Nephron progenitor cell (in vitro differentiated cells): ENCODE measurements at regions not wholly inside any gene's neighbourhood (a gene's known extent, or its start where the extent isn't known, plus 50 kb on each side); places are given as distances from the start of the nearest gene placed in this dataset.

ENCODE experiments used
- DNase-seq: peaks from one replicate; pipeline ENCODE4 v3.0.0; 2021
- H3K27ac Mint-ChIP-seq: 2 replicates; pipeline ENCODE4 v1.8.0; 2021; ENCODE audit warnings: mild to moderate bottlenecking, moderate library complexity, mixed read lengths
- H3K27me3 Mint-ChIP-seq: 2 replicates; pipeline ENCODE4 v1.8.0; 2021; ENCODE audit warnings: mild to moderate bottlenecking, low read depth, mixed read lengths; ENCODE audit not compliant: poor library complexity
- H3K36me3 Mint-ChIP-seq: 2 replicates; pipeline ENCODE4 v1.8.0; 2021; ENCODE audit warnings: low read depth, mixed read lengths
- H3K4me1 Mint-ChIP-seq: 2 replicates; pipeline ENCODE4 v1.8.0; 2021; ENCODE audit warnings: mixed read lengths
- H3K4me3 Mint-ChIP-seq: 2 replicates; pipeline ENCODE4 v1.8.0; 2021; ENCODE audit warnings: mild to moderate bottlenecking, moderate library complexity, mixed read lengths
- H3K9me3 Mint-ChIP-seq: 2 replicates; pipeline ENCODE4 v1.8.0; 2021; ENCODE audit warnings: mild to moderate bottlenecking, moderate library complexity, mixed read lengths
- CTCF ChIP-seq: fragments of 200-600 bp; sonication (generic); IDR thresholded peaks from 2 replicates; pipeline ENCODE4 v1.5.0; 2021; ENCODE audit warnings: antibody characterized with exemption

- no peak overlapping the region for H3K27ac Mint-ChIP-seq
- peaks cover 19% of the 10 kb centered on the region for H3K27me3 Mint-ChIP-seq
- no peak overlapping the region for H3K4me3 Mint-ChIP-seq
- H3K36me3 Mint-ChIP-seq, result peaks cover 12% of the 10 kb centered on the region
- H3K9me3 Mint-ChIP-seq, result peaks cover 49% of the 10 kb centered on the region
- peaks cover 35% of the 10 kb centered on the region for H3K4me1 Mint-ChIP-seq
- TF ChIP-seq CTCF, result no peak
- no peak for DNase-seq
Observed at GRCh38 chr15:69644876-69645275, 192.3 kb downstream of the RPLP1 start.

GRCh38 chr15:69647142-69647513 is 194.5 kb downstream of the RPLP1 start:
- H3K4me3 Mint-ChIP-seq, result no peak overlapping the region
- peaks cover 35% of the 10 kb centered on the region for H3K4me1 Mint-ChIP-seq
- peaks cover 8% of the 10 kb centered on the region for H3K36me3 Mint-ChIP-seq
- no peak for DNase-seq
- no peak for TF ChIP-seq CTCF
- H3K27me3 Mint-ChIP-seq, result peaks cover 27% of the 10 kb centered on the region
- peaks cover 28% of the 10 kb centered on the region for H3K9me3 Mint-ChIP-seq
- H3K27ac Mint-ChIP-seq, result no peak overlapping the region

GRCh38 chr15:69648212-69648611 is 195.6 kb downstream of the RPLP1 start:
- TF ChIP-seq CTCF, result no peak
- Mint-ChIP-seq H3K4me3 (peak overlapping the region; percentile 21), H3K27me3 (peaks cover 30% of the 10 kb centered on the region), H3K27ac (peak overlapping the region; percentile 27), H3K4me1 (peaks cover 35% of the 10 kb centered on the region), H3K9me3 (peaks cover 23% of the 10 kb centered on the region), H3K36me3 (peaks cover 8% of the 10 kb centered on the region)
- DNase-seq, result peak; percentile 30

- Mint-ChIP-seq H3K36me3 (peaks cover 8% of the 10 kb centered on the region), H3K4me1 (peaks cover 35% of the 10 kb centered on the region), H3K9me3 (peaks cover 15% of the 10 kb centered on the region), H3K27ac (no peak overlapping the region), H3K4me3 (peak overlapping the region; percentile 21), H3K27me3 (peaks cover 33% of the 10 kb centered on the region)
- no peak for TF ChIP-seq CTCF
- no peak for DNase-seq
Observed at GRCh38 chr15:69648775-69649735, 196.4 kb downstream of the RPLP1 start.

GRCh38 chr15:69652293-69652692 is 199.7 kb downstream of the RPLP1 start:
- no peak for TF ChIP-seq CTCF
- Mint-ChIP-seq H3K36me3 (no peaks in the 10 kb centered on the region), H3K9me3 (no peaks in the 10 kb centered on the region), H3K27me3 (peaks cover 32% of the 10 kb centered on the region), H3K4me1 (peaks cover 25% of the 10 kb centered on the region), H3K27ac (no peak overlapping the region), H3K4me3 (no peak overlapping the region)
- no peak for DNase-seq
